ENCODE measurements at regions not wholly inside any gene's neighbourhood (a gene's known extent, or its start where the extent isn't known, plus 50 kb on each side); places are given as distances from the start of the nearest gene placed in this dataset.

GRCh38 chr13:104817271-104817670 is 1718.2 kb downstream of the EFNB2 start:
- TF ChIP-seq CTCF (conservative IDR thresholded peaks at IDR 0.05; ENCODE audit: low read depth in 2 of 2) (no peak), POLR2AphosphoS5 (IDR thresholded peaks at IDR 0.05; ENCODE audit: low read depth) (no peak), ZNF331 (CRISPR knock-in tag; IDR thresholded peaks at IDR 0.05; ENCODE audit: low read depth) (no peak)

All from GM23338 (cell line).